Activated CD4-positive, alpha-beta T cell treated with anti-CD3 and anti-CD28 coated beads, Interleukin-2, amount 50 U/mL, for 48 hours (primary cell): ENCODE measurements at regions not wholly inside any gene's neighbourhood (a gene's known extent, or its start where the extent isn't known, plus 50 kb on each side); places are given as distances from the start of the nearest gene placed in this dataset.

Source experiments
- DNase-seq, 2 experiments: peaks; one replicate each; pipeline ENCODE4 v3.0.0-alpha.2; 2020

DNA sequence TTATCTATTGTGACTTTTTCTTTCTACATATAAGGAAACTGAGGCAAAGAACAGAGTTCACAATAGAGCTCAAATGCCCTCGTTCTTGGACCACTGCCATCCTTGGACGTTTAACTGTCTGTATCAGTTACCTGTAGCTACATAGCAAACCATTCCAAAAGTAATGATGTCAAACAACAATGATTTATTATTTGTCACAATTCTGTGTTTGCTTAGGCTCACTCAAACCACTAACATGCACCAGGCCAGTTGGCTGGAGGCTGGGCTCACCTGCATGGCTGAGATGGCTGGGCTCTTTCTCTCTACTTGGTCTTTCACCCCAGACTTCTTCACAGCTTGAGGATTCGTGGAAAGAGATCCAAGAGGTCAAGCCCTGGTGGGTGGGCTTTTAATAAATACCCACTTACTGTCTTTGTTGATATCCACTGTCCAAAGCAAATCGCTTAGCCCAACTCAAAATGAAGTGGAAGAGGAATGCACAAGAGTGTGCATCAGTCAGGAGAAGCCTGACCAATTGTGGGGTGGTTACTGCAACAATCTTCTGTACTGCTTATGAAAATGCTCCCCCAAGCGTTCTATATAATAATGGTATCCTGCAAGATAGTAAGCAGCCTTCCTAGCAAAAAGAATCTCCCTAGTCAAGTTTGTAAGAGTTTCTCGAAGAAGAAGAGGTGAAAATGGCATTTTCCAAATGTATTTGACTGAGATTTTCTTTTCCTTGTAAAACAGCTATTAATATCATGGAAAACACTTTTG, 163.5 kb upstream of the NT5C1B start:
- no peak for DNase-seq

DNA sequence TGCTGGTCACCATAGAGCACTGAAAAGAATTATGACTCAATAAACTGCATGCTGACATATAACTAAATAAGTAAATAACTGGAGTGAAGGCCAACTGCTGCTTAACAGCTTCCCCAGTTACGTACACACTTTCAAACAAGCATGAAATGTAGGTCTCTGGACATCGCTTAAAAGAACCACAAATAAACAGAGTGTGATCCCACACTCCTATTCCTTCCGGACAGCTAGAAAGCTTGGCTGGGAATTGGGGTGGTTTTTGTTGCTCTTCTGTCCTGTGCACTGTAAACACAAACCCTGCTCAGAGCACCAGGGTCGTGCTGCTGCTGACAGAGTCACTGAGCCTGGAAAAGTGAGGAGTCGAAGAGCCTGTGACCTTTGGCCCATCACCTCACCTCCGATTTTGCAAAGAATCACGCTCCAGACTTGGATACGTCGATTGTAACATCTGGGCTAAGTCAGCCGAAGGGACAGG, 162.7 kb upstream of the NT5C1B start:
- DNase-seq: no peak

DNA sequence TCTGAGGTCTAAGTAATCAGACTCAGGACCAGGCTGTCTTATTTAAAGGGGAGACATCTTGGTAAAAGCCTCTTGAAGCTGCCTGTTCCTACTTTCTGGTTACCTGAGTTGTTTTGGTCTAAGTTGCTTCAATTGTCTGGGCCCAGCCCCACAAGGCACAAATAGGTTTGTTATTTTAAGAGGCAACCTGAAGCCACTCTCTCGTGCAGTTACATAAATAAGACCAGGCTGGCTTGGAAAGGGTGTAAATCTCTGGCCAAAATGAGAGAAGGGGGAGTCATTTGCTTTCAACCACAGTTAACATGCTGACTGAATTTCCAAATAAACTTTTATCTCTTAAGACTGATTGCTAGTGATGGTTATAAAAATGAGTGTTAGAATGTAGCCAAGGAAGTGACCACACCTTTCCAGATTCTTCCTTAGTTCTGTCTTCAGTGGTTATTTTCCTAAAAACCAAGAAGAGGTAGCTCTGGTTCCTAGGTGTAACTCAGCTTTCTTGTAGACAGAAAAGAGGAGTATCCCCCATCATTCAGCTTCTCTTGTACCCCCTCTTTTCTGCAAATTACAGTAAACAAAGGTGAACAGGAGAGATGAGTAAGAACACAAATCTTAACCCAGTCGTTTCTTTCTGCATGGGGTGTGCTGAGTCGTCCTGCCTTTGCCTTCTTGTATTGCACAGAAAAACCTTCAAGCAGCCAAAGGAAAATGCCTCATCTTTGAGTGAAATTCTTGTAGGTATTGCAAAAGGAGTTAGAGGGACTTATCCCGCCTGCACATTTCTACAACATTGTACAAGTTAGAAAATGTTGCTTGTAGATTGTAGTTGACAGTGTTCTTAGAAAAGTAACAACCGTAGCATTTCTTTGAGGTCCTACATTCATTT, 161.5 kb upstream of the NT5C1B start:
- DNase-seq: no peak

DNA sequence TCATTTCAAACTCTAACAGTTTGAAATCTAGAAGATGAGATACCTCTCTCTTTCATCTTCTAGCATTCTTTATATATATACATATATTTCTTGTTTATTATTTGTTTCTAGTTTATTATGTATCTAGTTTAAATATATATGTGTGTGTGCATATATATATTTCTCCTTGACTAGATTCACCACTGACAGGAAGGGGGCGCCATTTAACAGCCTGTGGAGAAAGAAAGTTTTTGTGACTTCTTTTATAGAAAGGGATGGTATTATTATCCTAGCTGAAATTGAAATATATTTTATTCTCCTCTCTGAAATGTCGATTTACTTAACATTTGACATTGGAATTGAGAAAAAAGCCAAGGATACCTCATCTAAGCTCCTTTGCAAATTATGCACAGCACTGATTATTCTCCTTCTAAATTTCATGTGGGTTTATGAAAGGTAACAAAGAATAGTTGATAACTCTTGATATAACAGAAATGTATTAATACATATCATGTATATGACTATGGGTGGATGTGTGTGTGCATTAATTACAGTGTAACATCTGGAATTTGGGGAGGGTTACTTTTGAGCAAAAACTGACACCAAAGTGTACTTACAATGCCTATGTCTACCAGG, 160.7 kb upstream of the NT5C1B start:
- peak; percentile 32 to 58 for DNase-seq

DNA sequence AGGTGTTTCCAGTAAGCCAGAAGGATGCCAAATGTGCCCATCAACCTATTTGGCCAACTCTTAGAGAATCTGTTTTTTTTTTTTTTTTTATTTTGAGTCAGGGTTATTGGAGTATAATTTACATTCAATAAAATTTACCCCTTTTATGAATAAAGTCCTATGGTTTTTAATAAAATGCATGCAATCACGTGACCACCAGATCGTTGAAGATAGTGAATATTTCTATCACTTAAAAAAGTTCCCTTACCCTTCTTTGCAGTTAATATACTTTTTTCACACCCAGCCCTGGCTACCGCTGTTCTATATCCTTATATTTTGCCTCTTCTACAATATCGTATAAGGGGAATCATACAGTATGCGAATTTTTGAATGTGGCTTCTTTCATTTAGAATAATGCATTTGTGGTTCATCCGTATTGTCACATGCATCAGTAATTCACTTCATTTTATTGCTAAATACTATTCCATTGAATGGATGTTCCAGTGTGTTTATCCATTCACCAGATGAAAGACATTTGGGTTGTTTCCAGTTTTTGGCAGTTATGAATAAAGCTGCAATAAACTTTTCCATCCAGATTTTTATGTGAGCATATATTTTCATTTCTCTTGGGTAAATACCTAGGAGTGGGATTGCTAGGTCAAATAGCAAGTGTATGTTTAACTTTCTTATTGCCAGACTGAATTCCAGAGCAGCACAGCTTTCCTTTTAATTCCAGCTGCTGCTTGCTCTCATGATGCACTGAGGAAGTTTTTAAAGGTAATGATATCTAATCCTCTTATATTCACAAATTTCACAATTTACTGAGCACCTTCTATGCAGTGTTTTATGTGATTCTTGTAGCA, 156.3 kb upstream of the NT5C1B start:
- DNase-seq: no peak

DNA sequence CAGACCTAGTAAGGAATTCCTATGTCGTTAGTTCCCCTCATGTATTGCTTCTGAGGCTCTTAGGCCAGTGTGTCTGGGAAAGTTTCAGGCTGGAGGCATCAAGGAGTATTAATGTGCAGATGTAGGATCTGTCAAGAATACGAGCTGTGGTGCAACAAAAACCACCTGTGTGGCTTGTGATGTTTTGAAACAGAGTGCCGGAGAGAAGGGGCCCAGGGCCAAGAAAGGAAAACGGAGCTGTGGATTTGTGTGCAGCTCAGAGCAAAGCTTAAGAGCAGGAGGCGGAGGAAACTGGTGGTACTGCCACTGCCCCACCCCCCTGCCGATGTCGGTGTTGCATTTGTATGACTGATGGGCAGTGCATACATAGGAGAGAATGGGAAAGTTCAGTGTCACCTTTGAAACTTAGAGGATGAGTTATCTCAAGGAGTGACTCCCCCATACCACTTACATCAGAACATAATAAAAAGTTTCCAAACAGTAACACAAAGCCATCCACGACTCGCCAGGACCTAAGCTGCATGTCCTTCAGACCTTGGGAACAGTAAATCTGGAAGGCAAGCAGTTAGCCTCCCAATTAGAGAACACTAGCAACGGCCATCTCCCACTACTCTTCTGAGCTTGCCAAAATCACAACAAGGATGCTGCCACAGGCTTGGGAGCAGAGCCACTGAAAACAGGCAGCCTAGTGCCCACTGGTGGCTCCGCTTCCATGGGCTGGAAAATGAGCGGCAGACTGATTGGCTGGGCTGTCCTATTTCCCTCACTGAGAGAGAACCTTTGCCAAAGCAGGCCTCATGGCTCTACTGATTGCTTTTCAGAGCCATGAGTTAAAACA, 152.7 kb upstream of the NT5C1B start:
- no peak for DNase-seq

DNA sequence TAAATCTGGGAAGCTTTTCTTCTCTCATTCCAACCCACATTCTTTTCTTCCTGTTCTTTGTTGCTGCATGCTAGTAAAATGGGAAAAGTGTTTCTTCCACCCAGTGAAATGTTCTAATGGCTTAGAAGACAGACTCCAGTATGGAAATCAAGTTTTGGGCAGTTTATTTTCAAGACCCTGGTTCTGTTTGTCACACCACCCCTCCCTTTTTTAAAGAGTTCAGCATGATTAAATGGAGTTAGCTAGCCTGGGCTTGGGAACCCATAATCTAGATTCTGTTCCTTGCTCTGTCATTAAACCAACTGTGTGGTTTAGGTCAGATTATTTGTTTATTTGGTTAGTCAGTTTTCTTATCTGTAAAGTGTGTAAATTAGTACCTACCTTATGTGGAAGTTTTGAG, 151.8 kb upstream of the NT5C1B start:
- DNase-seq: no peak

DNA sequence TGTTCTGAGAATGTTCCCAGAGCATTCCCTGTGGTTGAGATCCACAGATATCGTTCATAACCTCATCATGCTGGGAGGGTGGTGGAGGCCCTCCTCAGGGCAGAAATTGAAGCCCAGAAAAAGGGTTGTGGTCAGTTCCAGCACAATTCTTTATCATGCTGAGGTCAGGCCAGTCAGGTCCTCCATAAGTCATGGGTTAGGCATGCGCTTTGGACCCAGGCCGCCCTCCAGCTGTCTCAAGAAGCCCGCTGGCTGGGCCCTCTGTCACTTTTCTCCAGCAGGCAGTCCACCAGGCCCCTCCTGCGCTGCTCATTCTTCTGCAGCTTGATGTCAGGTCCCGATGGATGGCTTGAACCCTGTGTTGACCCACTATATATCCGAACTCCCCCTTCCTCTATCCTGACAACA, 151.1 kb upstream of the NT5C1B start:
- DNase-seq: no peak

DNA sequence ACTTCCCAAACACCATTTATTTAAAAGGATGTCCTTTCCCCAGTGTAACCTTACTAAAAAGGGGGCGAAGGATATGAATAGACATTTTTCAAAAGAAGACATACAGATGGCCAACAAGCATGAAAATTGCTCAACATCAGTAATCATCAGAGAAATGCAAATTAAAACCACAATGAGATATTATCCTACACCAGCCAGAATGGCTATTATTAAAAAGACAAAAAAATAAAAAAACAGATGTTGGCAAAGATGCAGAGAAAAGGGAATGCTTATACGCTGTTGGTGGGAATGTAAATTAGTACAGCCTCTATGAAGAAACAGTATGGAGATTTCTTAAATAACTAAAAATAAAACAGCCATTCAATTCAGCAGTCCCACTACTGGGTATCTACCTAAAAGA, 142.3 kb upstream of the NT5C1B start:
- no peak for DNase-seq

DNA sequence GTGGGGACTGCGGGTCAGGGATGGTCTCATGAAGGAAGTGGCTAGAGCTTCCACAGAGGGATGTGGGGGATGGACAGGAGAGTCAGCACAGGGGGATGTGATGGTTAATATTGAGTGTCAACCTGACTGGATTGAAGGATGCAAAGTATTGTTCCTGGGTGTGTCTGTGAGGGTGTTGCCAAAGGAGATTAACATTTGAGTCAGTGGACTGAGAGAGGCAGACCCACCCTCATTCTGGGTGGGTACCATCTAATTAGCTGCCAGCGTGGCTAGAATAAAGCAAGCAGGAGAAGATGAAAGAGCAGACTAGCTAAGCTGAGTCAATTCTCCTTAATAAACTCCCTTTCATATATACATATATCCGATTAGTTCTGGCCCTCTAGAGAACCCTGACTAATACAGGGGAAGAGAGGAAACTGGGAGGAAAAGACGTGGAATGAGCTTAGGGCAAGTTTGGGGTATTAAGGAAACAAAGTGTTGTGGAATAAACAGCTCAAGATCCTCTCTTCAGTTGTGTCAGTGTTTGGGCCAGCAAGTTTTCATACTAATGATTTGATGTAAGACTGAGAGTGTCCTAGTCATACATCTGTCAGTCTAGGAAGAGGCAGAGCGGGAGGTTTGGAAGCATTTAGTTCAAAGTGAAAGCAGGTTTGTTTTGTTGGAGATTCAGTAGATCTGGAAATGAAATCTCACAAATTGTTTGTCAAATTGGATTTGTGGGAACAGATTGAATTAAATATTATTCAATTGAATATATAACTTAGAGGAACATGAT, 135.2 kb upstream of the NT5C1B start:
- no peak for DNase-seq

DNA sequence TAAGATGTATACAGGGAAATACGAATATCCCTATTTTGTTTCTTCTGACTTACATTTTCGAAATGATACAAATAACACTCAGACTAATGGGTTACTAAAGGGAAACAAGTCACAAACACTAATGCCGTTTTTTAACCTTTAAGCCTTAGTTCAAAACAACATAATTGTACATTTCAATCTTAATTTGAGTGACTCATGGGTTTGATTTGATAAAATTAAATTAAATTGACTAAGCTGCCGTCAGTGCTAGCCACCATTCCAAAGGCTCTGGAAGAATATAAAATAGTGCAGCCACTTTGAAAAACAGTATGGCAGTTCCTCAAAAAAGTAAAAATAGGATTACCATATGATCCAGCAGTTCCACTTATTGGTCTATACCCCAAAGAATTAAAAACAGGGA, 133.8 kb upstream of the NT5C1B start:
- no peak for DNase-seq

DNA sequence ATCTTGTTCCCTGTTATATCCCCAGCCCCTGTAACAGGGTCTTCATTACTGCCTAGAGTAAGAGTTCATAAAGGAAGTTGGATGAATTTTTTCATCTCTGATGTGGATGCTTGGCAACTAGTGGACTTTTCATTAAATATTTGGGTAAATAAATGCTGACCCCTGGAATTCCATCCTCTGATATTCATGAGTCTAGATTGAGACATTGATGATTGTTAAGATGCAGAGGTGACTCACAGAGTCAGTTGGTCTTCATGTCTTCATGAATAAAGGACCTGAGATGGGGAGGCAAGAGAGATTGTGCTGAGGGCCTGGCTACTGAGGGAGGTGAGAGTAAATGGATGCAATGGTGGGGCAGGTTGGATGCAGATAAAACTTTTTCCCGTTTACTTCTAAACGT, 132.7 kb upstream of the NT5C1B start:
- no peak for DNase-seq

DNA sequence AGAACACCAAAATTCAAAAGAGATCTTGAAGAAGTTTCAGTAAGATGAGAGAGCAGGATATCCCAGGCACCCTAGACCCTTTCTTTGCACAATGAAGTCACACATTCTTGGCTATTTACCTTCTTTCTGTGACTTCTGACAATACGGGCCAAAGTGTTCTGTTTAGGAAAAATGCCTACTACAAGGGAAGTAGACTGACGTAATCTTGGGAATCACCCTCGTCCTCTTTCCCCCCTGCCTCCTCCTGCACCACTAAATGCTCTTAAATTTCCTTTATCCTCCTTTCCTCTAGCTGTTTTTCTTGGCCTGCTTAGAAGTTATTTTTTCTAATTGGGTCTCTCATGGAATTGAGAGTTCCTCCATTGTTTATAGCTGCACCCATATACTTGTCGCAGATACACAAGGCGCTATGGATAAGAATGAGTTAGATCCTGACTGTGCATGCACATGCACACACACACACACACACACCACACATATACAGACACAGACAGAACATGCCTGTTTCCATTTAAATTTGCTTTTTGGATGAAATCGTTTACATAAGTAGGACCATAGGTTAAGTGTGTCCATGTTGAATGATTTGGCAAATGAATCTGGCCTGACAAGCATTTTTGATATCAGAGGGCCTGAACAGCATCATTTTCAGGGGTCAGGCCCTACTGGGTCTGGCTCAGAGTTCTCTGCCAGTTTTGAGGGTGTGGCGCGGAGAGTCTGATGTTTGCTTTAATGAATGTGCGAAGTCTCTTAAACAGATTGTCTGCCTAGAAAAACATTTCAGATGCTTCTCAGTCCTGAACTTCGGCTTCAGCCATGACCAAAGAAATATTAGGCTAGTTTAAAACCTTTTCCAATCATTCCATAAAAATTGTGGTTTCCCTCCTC, 131.9 kb upstream of the NT5C1B start:
- DNase-seq: no peak

DNA sequence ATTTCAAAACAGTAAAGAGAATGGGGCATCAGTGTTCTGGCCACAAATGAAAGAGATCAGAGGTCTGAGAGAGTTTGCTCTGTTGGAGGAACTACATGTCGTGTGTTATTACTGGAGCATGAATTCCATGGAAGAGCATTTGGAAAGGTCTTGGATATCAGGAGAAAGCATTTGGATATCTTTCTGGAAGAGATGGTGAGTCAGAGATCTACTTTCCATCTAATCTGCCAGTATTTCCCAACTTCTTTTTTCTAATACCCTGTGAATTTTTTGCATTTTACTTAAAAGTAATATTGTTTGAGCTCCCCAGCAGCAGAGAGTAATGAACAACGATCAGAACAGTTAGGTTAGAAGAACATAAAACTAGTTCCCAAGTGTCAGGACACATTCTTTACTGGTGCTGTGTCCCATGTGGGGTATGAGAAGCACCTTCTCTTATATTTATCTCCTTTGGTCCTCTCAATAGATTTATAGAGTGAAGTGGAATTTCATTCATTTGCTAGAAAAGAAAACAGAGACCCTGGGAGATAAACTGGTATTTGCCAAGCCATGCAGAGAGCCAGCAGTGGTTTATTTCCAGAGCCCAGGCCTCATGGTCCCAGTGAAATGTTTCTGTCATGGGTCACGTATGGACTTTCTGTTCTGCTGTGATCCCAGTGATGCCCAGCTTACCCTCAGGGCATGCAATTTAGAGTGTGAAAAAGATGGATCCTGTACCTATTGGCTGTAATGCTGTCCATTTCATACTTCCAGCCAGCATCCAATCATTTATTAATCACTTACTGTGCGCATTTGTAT, 130.8 kb upstream of the NT5C1B start:
- no peak for DNase-seq

DNA sequence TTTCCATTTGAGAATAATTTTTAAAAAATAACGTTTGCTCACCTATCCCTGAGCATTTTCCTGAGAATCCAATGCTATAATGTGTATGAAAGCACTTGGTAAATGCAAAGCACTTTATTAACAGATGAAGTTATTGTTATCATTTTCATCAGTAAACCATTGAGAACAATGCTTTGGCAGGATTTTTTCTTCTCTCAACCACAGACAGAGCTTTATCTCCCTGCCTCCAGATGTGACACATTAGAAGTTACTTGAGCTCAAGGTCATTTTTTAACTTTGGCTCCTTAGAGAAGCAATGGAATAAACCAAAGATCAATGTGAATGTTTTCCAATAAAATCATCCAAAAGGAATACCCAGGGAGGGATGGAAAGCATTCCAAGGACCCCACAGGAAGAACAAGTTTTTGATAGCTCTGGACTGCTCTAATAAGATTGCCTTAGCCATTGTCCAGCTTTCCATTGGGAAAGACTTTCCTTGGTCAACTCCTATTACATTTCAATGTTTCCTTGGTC, 118.9 kb upstream of the NT5C1B start:
- no peak for DNase-seq

DNA sequence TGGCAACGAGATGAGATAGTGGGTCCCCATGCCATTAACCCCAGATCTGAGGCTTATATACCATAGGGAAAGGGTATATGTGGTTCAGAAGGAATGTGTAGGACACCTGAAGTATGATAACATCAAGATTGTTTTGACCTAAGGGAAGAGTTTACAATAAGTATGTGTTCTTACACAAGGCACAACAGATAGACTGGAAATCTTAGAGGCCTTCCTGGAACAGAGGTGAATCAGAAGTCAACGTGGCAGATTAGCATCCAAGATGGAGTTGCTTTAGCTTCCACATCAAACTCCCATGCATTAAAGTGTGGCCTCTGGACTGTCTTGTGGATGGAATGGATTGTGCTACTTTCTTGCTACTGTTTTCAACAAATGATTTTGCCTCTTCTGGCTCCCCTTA, 116.6 kb upstream of the NT5C1B start:
- DNase-seq: no peak

DNA sequence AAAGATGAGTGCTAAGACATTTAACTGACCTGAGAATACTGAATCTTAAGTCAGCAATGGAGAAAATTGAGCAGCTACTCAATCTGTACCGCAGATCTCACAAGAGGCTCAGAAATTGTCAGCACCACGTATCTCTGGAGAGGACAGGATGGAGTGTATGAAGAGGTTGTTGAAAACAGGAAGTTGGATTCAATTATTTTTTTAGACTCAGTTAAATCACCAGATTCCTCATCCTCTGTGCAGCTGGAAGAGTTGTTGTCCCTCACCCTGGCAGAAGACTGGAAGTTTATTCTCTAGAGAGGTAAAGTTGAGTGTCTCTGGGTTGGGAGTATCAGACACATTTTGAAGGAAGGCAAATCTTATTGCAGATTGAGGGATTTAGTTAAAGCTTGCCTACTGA, 114.9 kb upstream of the NT5C1B start:
- DNase-seq: no peak

DNA sequence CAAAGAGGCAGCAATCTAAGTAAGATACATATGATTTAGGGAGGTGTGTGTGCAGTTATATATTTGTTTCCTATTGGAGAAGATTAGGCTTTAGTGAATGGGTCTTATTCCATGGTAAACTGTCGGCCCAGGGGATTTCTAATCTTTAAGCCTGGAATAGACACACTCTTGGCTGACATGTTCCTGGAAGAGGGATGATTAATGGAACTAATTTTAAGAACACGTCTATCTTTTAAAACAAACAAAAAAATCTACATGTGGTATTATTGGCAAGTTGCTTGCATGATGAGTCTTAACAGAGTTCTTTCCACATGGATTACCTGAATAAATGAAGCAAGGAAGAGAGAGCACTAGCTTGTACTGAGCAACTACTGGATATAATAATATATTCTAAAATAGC, 114.2 kb upstream of the NT5C1B start:
- no peak for DNase-seq

DNA sequence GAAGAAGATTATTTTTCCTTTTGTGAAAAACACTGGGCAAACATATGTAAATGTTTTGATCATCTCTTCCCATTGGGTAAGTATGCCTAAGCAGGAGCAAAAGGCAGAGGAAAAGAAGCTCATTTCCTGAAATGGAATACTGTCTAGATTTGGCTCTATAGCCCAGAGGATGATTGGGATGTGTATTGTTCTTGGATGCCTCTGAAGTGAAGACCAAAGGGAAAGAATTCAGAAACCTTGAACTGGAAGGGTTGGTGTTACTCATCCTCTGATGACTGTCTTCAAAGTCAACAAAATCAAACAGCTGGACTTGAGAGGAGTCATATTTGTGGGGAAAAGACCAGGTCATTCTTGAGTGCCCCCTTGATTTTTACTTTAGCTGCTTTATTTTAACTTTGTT, 112.6 kb upstream of the NT5C1B start:
- DNase-seq: no peak
